ENCODE measurements at regions not wholly inside any gene's neighbourhood (a gene's known extent, or its start where the extent isn't known, plus 50 kb on each side); places are given as distances from the start of the nearest gene placed in this dataset.

DNA sequence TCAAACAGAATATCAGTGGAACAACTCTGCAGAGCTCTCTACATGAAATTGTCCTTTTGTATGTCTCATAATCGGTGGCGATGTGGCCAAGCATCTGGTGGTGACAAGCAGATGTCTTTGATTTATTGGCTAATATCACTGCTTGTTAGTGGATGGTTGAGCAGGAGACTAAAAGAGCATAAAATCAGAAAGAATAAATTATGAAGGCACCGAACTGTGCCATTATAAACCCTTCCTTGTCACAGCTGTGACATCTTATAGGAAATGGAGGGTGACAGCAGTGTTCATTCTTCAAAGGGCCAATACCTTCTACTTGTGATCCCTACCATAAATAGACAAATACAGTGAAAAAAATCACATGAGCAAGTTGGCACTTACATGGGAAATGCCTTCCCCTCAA is 1404.3 kb downstream of the MAT2B start:
- H3K27ac ChIP-seq (ENCODE audit: insufficient read depth, low read length, poor library complexity, severe bottlenecking), result no peak overlapping the region
- Mint-ChIP-seq H3K27ac (no peak overlapping the region), H3K9me3 (peaks cover 0 to 24% (median 5%) of the 10 kb centered on the region in 7 donors), H3K27me3 (no peaks in the 10 kb centered on the region), H3K36me3 (no peaks in the 10 kb centered on the region), H3K4me1 (no peaks in the 10 kb centered on the region), H3K4me3 (no peak overlapping the region)
- H3K27me3 ChIP-seq (ENCODE audit: control insufficient read depth, insufficient read depth, low read length), result no peaks in the 10 kb centered on the region
- H3K4me1 ChIP-seq (ENCODE audit: control insufficient read depth, insufficient read depth, low read length, poor library complexity, severe bottlenecking), result no peaks in the 10 kb centered on the region
- H3K36me3 ChIP-seq (ENCODE audit: control insufficient read depth, insufficient read depth, low read length), result no peaks in the 10 kb centered on the region
- peaks cover 0 to 4% of the 10 kb centered on the region in 2 experiments for H3K9me3 ChIP-seq (ENCODE audit: control insufficient read depth in 2 of 2, low read length in 2 of 2)
- no peak overlapping the region for H3K4me3 ChIP-seq (ENCODE audit: low read depth, low read length)
- no peak for ATAC-seq (ENCODE audit: low read depth in 2 of 2)
- DNase-seq, result no peak

DNA sequence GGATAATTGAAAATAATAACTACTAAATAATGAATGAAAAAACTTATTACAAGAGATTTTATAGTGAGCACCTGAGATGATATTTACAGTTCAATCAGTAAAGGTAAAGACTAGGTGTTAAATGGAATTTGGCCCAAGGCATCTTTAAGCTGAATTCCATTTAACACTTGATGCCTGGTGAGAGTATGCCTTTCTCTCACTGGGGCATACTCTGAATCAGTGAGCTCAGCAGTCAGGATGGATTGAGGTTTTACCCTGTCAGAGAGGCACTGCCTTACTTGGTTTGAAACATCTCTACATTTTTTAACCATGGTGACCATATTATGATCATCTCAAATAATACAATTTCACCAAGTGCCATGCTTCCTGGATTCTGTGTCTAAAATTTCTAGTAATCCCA is 1416.3 kb downstream of the MAT2B start:
- ATAC-seq (ENCODE audit: low read depth in 2 of 2), result no peak
- Mint-ChIP-seq H3K4me3 (no peak overlapping the region), H3K4me1 (no peaks in the 10 kb centered on the region), H3K27ac (no peak overlapping the region), H3K36me3 (no peaks in the 10 kb centered on the region), H3K27me3 (no peaks in the 10 kb centered on the region), H3K9me3 (peaks cover 4 to 38% (median 12%) of the 10 kb centered on the region in 7 donors)
- DNase-seq, result no peak
- Histone ChIP-seq H3K4me1 (ENCODE audit: control insufficient read depth, insufficient read depth, low read length, poor library complexity, severe bottlenecking) (no peaks in the 10 kb centered on the region), H3K27ac (ENCODE audit: insufficient read depth, low read length, poor library complexity, severe bottlenecking) (no peak overlapping the region), H3K36me3 (ENCODE audit: control insufficient read depth, insufficient read depth, low read length) (no peaks in the 10 kb centered on the region), H3K9me3 (ENCODE audit: control insufficient read depth in 2 of 2, low read length in 2 of 2) (peaks cover 0 to 3% of the 10 kb centered on the region in 2 experiments), H3K4me3 (ENCODE audit: low read depth, low read length) (no peak overlapping the region), H3K27me3 (ENCODE audit: control insufficient read depth, insufficient read depth, low read length) (no peaks in the 10 kb centered on the region)

- ATAC-seq (ENCODE audit: low read depth in 2 of 2) (no peak), DNase-seq (no peak)
- no peak overlapping the region for H3K27ac Mint-ChIP-seq
- H3K4me3 ChIP-seq (ENCODE audit: low read depth, low read length), result no peak overlapping the region
- no peak overlapping the region for H3K27ac ChIP-seq (ENCODE audit: insufficient read depth, low read length, poor library complexity, severe bottlenecking)
- H3K4me3 Mint-ChIP-seq, result no peak overlapping the region
- no peaks in the 10 kb centered on the region for H3K27me3 ChIP-seq (ENCODE audit: control insufficient read depth, insufficient read depth, low read length)
- no peaks in the 10 kb centered on the region for H3K36me3 Mint-ChIP-seq
- no peaks in the 10 kb centered on the region for H3K4me1 Mint-ChIP-seq
- no peaks in the 10 kb centered on the region for H3K4me1 ChIP-seq (ENCODE audit: control insufficient read depth, insufficient read depth, low read length, poor library complexity, severe bottlenecking)
- H3K36me3 ChIP-seq (ENCODE audit: control insufficient read depth, insufficient read depth, low read length), result no peaks in the 10 kb centered on the region
- H3K9me3 Mint-ChIP-seq, result peaks cover 0 to 34% (median 15%) of the 10 kb centered on the region in 7 donors
- no peaks in the 10 kb centered on the region for H3K27me3 Mint-ChIP-seq
- no peaks in the 10 kb centered on the region for H3K9me3 ChIP-seq (ENCODE audit: control insufficient read depth in 2 of 2, low read length in 2 of 2)
Observed at GRCh38 chr5:164934039-164934438, 1428.6 kb downstream of the MAT2B start.

DNA sequence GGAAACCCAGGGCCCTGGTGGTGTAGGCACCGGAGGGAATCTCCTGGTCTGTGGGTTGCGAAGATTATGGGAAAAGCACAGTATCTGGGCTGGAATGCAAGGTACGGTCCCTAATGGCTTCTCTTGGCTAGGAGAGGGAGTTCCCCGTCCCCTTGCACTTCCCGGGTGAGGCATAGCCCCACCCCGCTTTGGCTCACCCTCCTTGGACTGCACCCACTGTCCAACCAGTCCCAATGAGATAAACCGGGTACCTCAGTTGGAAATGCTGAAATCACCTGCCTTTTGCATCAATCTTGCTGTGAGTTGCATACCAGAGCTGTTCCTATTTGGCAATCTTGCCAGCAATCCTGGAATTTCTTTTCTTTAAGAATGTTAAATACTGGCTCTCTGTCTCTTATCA is 1429.1 kb downstream of the MAT2B start:
- Histone ChIP-seq H3K27ac (ENCODE audit: insufficient read depth, low read length, poor library complexity, severe bottlenecking) (no peak overlapping the region), H3K27me3 (ENCODE audit: control insufficient read depth, insufficient read depth, low read length) (no peaks in the 10 kb centered on the region), H3K4me3 (ENCODE audit: low read depth, low read length) (no peak overlapping the region), H3K36me3 (ENCODE audit: control insufficient read depth, insufficient read depth, low read length) (no peaks in the 10 kb centered on the region), H3K4me1 (ENCODE audit: control insufficient read depth, insufficient read depth, low read length, poor library complexity, severe bottlenecking) (no peaks in the 10 kb centered on the region), H3K9me3 (ENCODE audit: control insufficient read depth in 2 of 2, low read length in 2 of 2) (no peaks in the 10 kb centered on the region)
- no peak overlapping the region for H3K4me3 Mint-ChIP-seq
- H3K27me3 Mint-ChIP-seq, result no peaks in the 10 kb centered on the region
- ATAC-seq (ENCODE audit: low read depth in 2 of 2) (no peak), DNase-seq (no peak)
- H3K9me3 Mint-ChIP-seq, result peaks cover 0 to 28% (median 15%) of the 10 kb centered on the region in 7 donors
- no peaks in the 10 kb centered on the region for H3K36me3 Mint-ChIP-seq
- H3K4me1 Mint-ChIP-seq, result no peaks in the 10 kb centered on the region
- no peak overlapping the region for H3K27ac Mint-ChIP-seq

GRCh38 chr5:164941132-164941531 is 1435.7 kb downstream of the MAT2B start:
- Mint-ChIP-seq H3K27ac (no peak overlapping the region), H3K9me3 (peaks cover 0 to 15% (median 9%) of the 10 kb centered on the region in 7 donors), H3K36me3 (no peaks in the 10 kb centered on the region), H3K27me3 (no peaks in the 10 kb centered on the region), H3K4me1 (no peaks in the 10 kb centered on the region), H3K4me3 (no peak overlapping the region)
- ATAC-seq (ENCODE audit: low read depth in 2 of 2), result no peak
- Histone ChIP-seq H3K9me3 (ENCODE audit: control insufficient read depth in 2 of 2, low read length in 2 of 2) (peaks cover 0 to 2% of the 10 kb centered on the region in 2 experiments), H3K27ac (ENCODE audit: insufficient read depth, low read length, poor library complexity, severe bottlenecking) (no peak overlapping the region), H3K4me1 (ENCODE audit: control insufficient read depth, insufficient read depth, low read length, poor library complexity, severe bottlenecking) (no peaks in the 10 kb centered on the region), H3K27me3 (ENCODE audit: control insufficient read depth, insufficient read depth, low read length) (no peaks in the 10 kb centered on the region), H3K36me3 (ENCODE audit: control insufficient read depth, insufficient read depth, low read length) (no peaks in the 10 kb centered on the region), H3K4me3 (ENCODE audit: low read depth, low read length) (no peak overlapping the region)
- DNase-seq, result no peak

- Mint-ChIP-seq H3K36me3 (no peaks in the 10 kb centered on the region), H3K4me1 (no peaks in the 10 kb centered on the region), H3K9me3 (peaks cover 0 to 29% (median 5%) of the 10 kb centered on the region in 7 donors), H3K27ac (no peak overlapping the region), H3K27me3 (no peaks in the 10 kb centered on the region), H3K4me3 (no peak overlapping the region)
- H3K9me3 ChIP-seq (ENCODE audit: control insufficient read depth in 2 of 2, low read length in 2 of 2), result no peaks in the 10 kb centered on the region
- ATAC-seq (ENCODE audit: low read depth in 2 of 2) (no peak), DNase-seq (no peak)
- H3K36me3 ChIP-seq (ENCODE audit: control insufficient read depth, insufficient read depth, low read length), result no peaks in the 10 kb centered on the region
- no peaks in the 10 kb centered on the region for H3K27me3 ChIP-seq (ENCODE audit: control insufficient read depth, insufficient read depth, low read length)
- H3K4me3 ChIP-seq (ENCODE audit: low read depth, low read length), result no peak overlapping the region
- no peaks in the 10 kb centered on the region for H3K4me1 ChIP-seq (ENCODE audit: control insufficient read depth, insufficient read depth, low read length, poor library complexity, severe bottlenecking)
- no peak overlapping the region for H3K27ac ChIP-seq (ENCODE audit: insufficient read depth, low read length, poor library complexity, severe bottlenecking)
Observed at GRCh38 chr5:164950927-164951326, 1445.5 kb downstream of the MAT2B start.

DNA sequence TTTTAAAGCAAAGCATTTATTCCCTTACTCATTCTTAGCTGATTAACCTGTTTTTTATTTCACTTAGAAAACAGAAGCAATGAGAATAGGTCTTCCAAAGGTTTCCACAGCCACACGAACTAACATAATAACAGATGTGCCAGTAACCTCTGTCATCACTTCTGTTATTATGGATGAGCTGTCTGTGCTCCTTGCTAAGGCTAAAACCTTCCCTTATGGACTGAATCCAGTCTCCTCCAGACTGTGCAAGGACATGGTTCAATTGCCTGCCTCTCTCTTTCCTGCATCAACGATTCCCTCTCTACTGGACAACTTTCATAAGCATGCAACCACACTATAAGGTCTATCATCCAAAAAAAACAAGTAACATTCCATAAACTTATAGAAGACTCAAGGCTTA is 1446.2 kb downstream of the MAT2B start:
- H3K27me3 Mint-ChIP-seq, result no peaks in the 10 kb centered on the region
- no peaks in the 10 kb centered on the region for H3K36me3 Mint-ChIP-seq
- Histone ChIP-seq H3K27ac (ENCODE audit: insufficient read depth, low read length, poor library complexity, severe bottlenecking) (no peak overlapping the region), H3K27me3 (ENCODE audit: control insufficient read depth, insufficient read depth, low read length) (no peaks in the 10 kb centered on the region), H3K4me3 (ENCODE audit: low read depth, low read length) (no peak overlapping the region), H3K4me1 (ENCODE audit: control insufficient read depth, insufficient read depth, low read length, poor library complexity, severe bottlenecking) (no peaks in the 10 kb centered on the region), H3K9me3 (ENCODE audit: control insufficient read depth in 2 of 2, low read length in 2 of 2) (no peaks in the 10 kb centered on the region), H3K36me3 (ENCODE audit: control insufficient read depth, insufficient read depth, low read length) (no peaks in the 10 kb centered on the region)
- no peak for DNase-seq
- H3K9me3 Mint-ChIP-seq, result peaks cover 0 to 29% (median 7%) of the 10 kb centered on the region in 7 donors
- no peaks in the 10 kb centered on the region for H3K4me1 Mint-ChIP-seq
- no peak for ATAC-seq (ENCODE audit: low read depth in 2 of 2)
- H3K4me3 Mint-ChIP-seq, result no peak overlapping the region
- no peak overlapping the region for H3K27ac Mint-ChIP-seq

GRCh38 chr5:164958688-164959087 is 1453.3 kb downstream of the MAT2B start:
- DNase-seq, result no peak
- H3K4me1 Mint-ChIP-seq, result no peaks in the 10 kb centered on the region
- no peak overlapping the region for H3K27ac Mint-ChIP-seq
- H3K4me3 ChIP-seq (ENCODE audit: low read depth, low read length), result no peak overlapping the region
- no peak overlapping the region for H3K27ac ChIP-seq (ENCODE audit: insufficient read depth, low read length, poor library complexity, severe bottlenecking)
- no peaks in the 10 kb centered on the region for H3K9me3 ChIP-seq (ENCODE audit: control insufficient read depth in 2 of 2, low read length in 2 of 2)
- no peaks in the 10 kb centered on the region for H3K27me3 Mint-ChIP-seq
- no peak for ATAC-seq (ENCODE audit: low read depth in 2 of 2)
- H3K27me3 ChIP-seq (ENCODE audit: control insufficient read depth, insufficient read depth, low read length), result no peaks in the 10 kb centered on the region
- no peak overlapping the region for H3K4me3 Mint-ChIP-seq
- H3K36me3 ChIP-seq (ENCODE audit: control insufficient read depth, insufficient read depth, low read length), result no peaks in the 10 kb centered on the region
- no peaks in the 10 kb centered on the region for H3K36me3 Mint-ChIP-seq
- no peaks in the 10 kb centered on the region for H3K4me1 ChIP-seq (ENCODE audit: control insufficient read depth, insufficient read depth, low read length, poor library complexity, severe bottlenecking)
- H3K9me3 Mint-ChIP-seq, result peaks cover 6 to 37% (median 12%) of the 10 kb centered on the region in 7 donors
